CD4-positive, alpha-beta T cell (primary cell): ENCODE measurements at regions not wholly inside any gene's neighbourhood (a gene's known extent, or its start where the extent isn't known, plus 50 kb on each side); places are given as distances from the start of the nearest gene placed in this dataset.

Experiments
- ATAC-seq: fragments of 200-7000 bp; cut with Tn5 transposase; one replicate; pipeline ENCODE4 v1.10.0; 2022; ENCODE audit warnings: mild to moderate bottlenecking; ENCODE audit not compliant: poor library complexity
- CTCF ChIA-PET: fragments of 350-600 bp; sonication (Branson Sonifier 250); formaldehyde crosslinking; loops from one replicate; lab custom pipeline; 2021; ENCODE audit warnings: antibody characterized with exemption, inconsistent platforms; lab: Charles Lee
- POLR2A ChIA-PET: fragments of 350-600 bp; sonication (Branson Sonifier 250); formaldehyde crosslinking; loops from one replicate; lab custom pipeline; 2021; ENCODE audit warnings: antibody characterized with exemption, inconsistent platforms; lab: Charles Lee
- DNase-seq, 14 experiments: peaks; one replicate each; pipeline ENCODE4 v3.0.0-alpha.2; 2013 to 2020; ENCODE audit warnings: mixed read lengths in 2 of 14
- H3K27ac ChIP-seq, 2 donors: one replicate each; pipeline versions ENCODE4 v1.5.1 to v1.7.0; 2013; ENCODE audit warnings: low read length in 2 of 2, low read depth in 1 of 2, mild to moderate bottlenecking in 1 of 2
- H3K27me3 ChIP-seq, 2 experiments: 1 replicate in 1 of 2; 2 replicates in 1 of 2; pipeline versions ENCODE4 v1.6.1 to v1.7.0; 2013; ENCODE audit warnings: low read length in 2 of 2, control low read depth in 1 of 2, mild to moderate bottlenecking in 1 of 2, moderate library complexity in 1 of 2; ENCODE audit not compliant: insufficient read depth in 2 of 2, control insufficient read depth in 1 of 2
- H3K36me3 ChIP-seq: one replicate; pipeline ENCODE4 v1.6.1; 2013; ENCODE audit warnings: low read length, control low read depth; ENCODE audit not compliant: insufficient read depth
- H3K4me1 ChIP-seq: one replicate; pipeline ENCODE4 v1.6.1; 2013; ENCODE audit warnings: low read length, control low read depth; ENCODE audit not compliant: insufficient read depth
- H3K4me3 ChIP-seq: one replicate; pipeline ENCODE4 v1.5.1; 2013; ENCODE audit warnings: mild to moderate bottlenecking, low read length, moderate library complexity
- H3K9me3 ChIP-seq, 2 experiments: 1 replicate in 1 of 2; 2 replicates in 1 of 2; pipeline versions ENCODE4 v1.6.1 to v1.7.0; 2013; ENCODE audit warnings: low read length in 2 of 2, mild to moderate bottlenecking in 2 of 2, control low read depth in 1 of 2, moderate library complexity in 1 of 2; ENCODE audit not compliant: control insufficient read depth in 1 of 2, insufficient read depth in 1 of 2
- H3K27ac Mint-ChIP-seq: one replicate; pipeline ENCODE4 v1.8.0; 2020; ENCODE audit warnings: mixed read lengths
- H3K27me3 Mint-ChIP-seq: one replicate; pipeline ENCODE4 v1.8.0; 2021; ENCODE audit warnings: mixed read lengths
- H3K36me3 Mint-ChIP-seq: one replicate; pipeline ENCODE4 v1.8.0; 2021; ENCODE audit warnings: low read depth, mixed read lengths
- H3K4me1 Mint-ChIP-seq: one replicate; pipeline ENCODE4 v1.8.0; 2021; ENCODE audit warnings: low read depth, mixed read lengths
- H3K4me3 Mint-ChIP-seq: one replicate; pipeline ENCODE4 v1.8.0; 2020; ENCODE audit warnings: mild to moderate bottlenecking, mixed read lengths
- H3K9me3 Mint-ChIP-seq: one replicate; pipeline ENCODE4 v1.8.0; 2020; ENCODE audit warnings: mixed read lengths
- CTCF ChIP-seq: fragments of 200-600 bp; IDR thresholded peaks from one replicate; pipeline ENCODE4 v1.8.0; 2022; ENCODE audit warnings: antibody characterized with exemption, mild to moderate bottlenecking
- intact Hi-C, 2 experiments: fragments of 100-400 bp; cut with DNase I in 1 of 2; cut with micrococcal nuclease in 1 of 2; formaldehyde crosslinking; loops; one replicate each; pipeline versions ENCODE4 v1.15.1 to v1.9.0; 2023 to 2025; cut with DNase I, micrococcal nuclease

DNA sequence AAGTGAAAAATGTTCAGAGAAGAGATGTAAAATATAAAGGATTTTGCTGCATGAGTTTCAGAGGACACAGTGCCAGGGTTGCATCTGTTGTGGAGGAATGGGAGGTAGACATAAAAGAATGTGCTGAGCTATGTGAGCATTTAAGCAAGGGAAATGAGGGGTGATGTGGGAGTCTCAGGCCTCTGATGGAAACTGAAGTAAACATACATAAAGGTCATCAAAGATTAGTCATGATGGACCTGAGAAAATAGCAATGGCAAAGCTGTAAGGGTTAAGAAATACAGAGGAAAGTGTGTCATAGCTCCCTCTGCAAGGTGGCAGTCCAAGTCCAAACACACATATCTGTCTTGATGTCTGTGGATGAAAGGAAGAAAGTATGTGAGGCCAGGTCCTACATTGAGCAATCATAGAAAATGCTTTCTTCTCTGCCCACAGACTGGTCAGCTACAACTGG is 306.6 kb upstream of the ECI2 start:
- H3K4me3 Mint-ChIP-seq: no peak overlapping the region
- no peak for TF ChIP-seq CTCF
- ChIA-PET CTCF (no interaction called here), POLR2A (no interaction called here)
- H3K36me3 Mint-ChIP-seq: no peaks in the 10 kb centered on the region
- H3K4me1 ChIP-seq: no peaks in the 10 kb centered on the region
- no peaks in the 10 kb centered on the region for H3K27me3 Mint-ChIP-seq
- DNase-seq (no peak), ATAC-seq (no peak)
- intact Hi-C loops: no loop called here
- H3K4me3 ChIP-seq: no peak overlapping the region
- no peak overlapping the region for H3K27ac ChIP-seq
- H3K27me3 ChIP-seq: no peaks in the 10 kb centered on the region
- no peak overlapping the region for H3K27ac Mint-ChIP-seq
- H3K9me3 ChIP-seq: no peaks in the 10 kb centered on the region
- no peaks in the 10 kb centered on the region for H3K4me1 Mint-ChIP-seq
- H3K9me3 Mint-ChIP-seq: no peaks in the 10 kb centered on the region
- no peaks in the 10 kb centered on the region for H3K36me3 ChIP-seq

GRCh38 chr6:4439159-4439558 is 303.8 kb upstream of the ECI2 start:
- CTCF ChIA-PET: no interaction called here
- Mint-ChIP-seq H3K4me1 (no peaks in the 10 kb centered on the region), H3K4me3 (no peak overlapping the region), H3K9me3 (no peaks in the 10 kb centered on the region), H3K27ac (no peak overlapping the region), H3K27me3 (peaks cover 7% of the 10 kb centered on the region), H3K36me3 (no peaks in the 10 kb centered on the region)
- H3K27ac ChIP-seq: no peak overlapping the region
- H3K4me3 ChIP-seq: no peak overlapping the region
- no peak for ATAC-seq
- TF ChIP-seq CTCF: no peak
- POLR2A ChIA-PET: no interaction called here
- H3K4me1 ChIP-seq: no peaks in the 10 kb centered on the region
- no peaks in the 10 kb centered on the region for H3K9me3 ChIP-seq
- no peak for DNase-seq
- no peaks in the 10 kb centered on the region for H3K36me3 ChIP-seq
- intact Hi-C loops: no loop called here
- no peaks in the 10 kb centered on the region for H3K27me3 ChIP-seq

DNA sequence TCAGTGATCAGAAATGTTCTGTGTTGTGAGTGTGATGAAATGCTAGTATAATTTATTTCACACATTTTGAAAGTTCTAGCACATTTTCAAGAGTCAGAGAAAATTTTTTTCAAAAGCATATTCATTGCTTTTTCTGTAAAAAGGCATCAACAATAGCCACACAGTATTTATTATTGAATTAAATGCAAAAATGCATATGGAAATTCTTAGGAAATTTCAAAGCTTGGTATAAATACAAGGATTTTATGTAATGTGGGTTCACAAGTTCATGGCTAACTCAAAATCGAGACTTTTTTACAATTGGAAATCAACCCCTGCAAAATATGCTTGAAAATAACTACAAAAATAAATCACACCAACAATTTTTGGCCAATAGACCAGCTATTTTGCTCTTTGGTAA is 302.0 kb upstream of the ECI2 start:
- Histone ChIP-seq H3K4me3 (no peak overlapping the region), H3K36me3 (no peaks in the 10 kb centered on the region), H3K9me3 (no peaks in the 10 kb centered on the region), H3K27ac (no peak overlapping the region), H3K4me1 (no peaks in the 10 kb centered on the region), H3K27me3 (no peaks in the 10 kb centered on the region)
- peaks cover 7% of the 10 kb centered on the region for H3K27me3 Mint-ChIP-seq
- H3K4me1 Mint-ChIP-seq: no peaks in the 10 kb centered on the region
- no peak overlapping the region for H3K4me3 Mint-ChIP-seq
- ChIA-PET CTCF (no interaction called here), POLR2A (no interaction called here)
- ATAC-seq: no peak
- H3K36me3 Mint-ChIP-seq: no peaks in the 10 kb centered on the region
- intact Hi-C loops: no loop called here
- no peak for DNase-seq
- no peaks in the 10 kb centered on the region for H3K9me3 Mint-ChIP-seq
- no peak for TF ChIP-seq CTCF
- H3K27ac Mint-ChIP-seq: no peak overlapping the region
